ENCODE measurements at regions not wholly inside any gene's neighbourhood (a gene's known extent, or its start where the extent isn't known, plus 50 kb on each side); places are given as distances from the start of the nearest gene placed in this dataset.

- 80 to 92% methylated on average over 1 of the region's 1 CpG for WGBS, 2 donors
Observed at GRCh38 chr17:69975808-69976207, 99.2 kb upstream of the KCNJ16 start.

GRCh38 chr17:69978056-69978646, 96.9 kb upstream of the KCNJ16 start:
- Histone ChIP-seq H3K27me3 (no peaks in the 10 kb centered on the region), H3K4me1 (no peaks in the 10 kb centered on the region), H3K4me3 (no peak overlapping the region), H3K36me3 (no peaks in the 10 kb centered on the region), H3K27ac (no peak overlapping the region), H3K9me3 (no peaks in the 10 kb centered on the region)
- TF ChIP-seq CTCF (IDR thresholded peaks at IDR 0.05): no peak
- ATAC-seq (no peak), DNase-seq (no peak), FAIRE-seq (no peak)
- 90 to 91% methylated on average over 1 of the region's 1 CpG for WGBS, 2 donors
- intact Hi-C loops (cut with DNase I): no loop called here

More at GRCh38 chr17:69975808-69976207, 99.2 kb upstream of the KCNJ16 start:
- Histone ChIP-seq H3K36me3 (no peaks in the 10 kb centered on the region), H3K9me3 (no peaks in the 10 kb centered on the region), H3K27me3 (no peaks in the 10 kb centered on the region), H3K27ac (no peak overlapping the region), H3K4me3 (no peak overlapping the region), H3K4me1 (no peaks in the 10 kb centered on the region)
- FAIRE-seq (no peak), ATAC-seq (no peak), DNase-seq (no peak)
- intact Hi-C loops (cut with DNase I): no loop called here
- TF ChIP-seq CTCF (IDR thresholded peaks at IDR 0.05): no peak

- no peak for ATAC-seq
- Histone ChIP-seq H3K36me3 (no peaks in the 10 kb centered on the region), H3K4me3 (no peak overlapping the region), H3K9me3 (no peaks in the 10 kb centered on the region), H3K4me1 (no peaks in the 10 kb centered on the region), H3K27ac (no peak overlapping the region), H3K27me3 (no peaks in the 10 kb centered on the region)
- WGBS, 2 donors: 76 to 78% methylated on average over 5 of the region's 5 CpGs
- DNase-seq: no peak
- FAIRE-seq: no peak
- intact Hi-C loops (cut with DNase I): no loop called here
- TF ChIP-seq CTCF (IDR thresholded peaks at IDR 0.05): no peak
Observed at GRCh38 chr17:69981441-69981840, 93.6 kb upstream of the KCNJ16 start.

- no peaks in the 10 kb centered on the region for H3K4me1 ChIP-seq
- DNase-seq (no peak), FAIRE-seq (no peak), ATAC-seq (no peak)
- H3K27ac ChIP-seq: no peak overlapping the region
- H3K9me3 ChIP-seq: no peaks in the 10 kb centered on the region
- H3K4me3 ChIP-seq: no peak overlapping the region
- intact Hi-C loops (cut with DNase I): no loop called here
- 78 to 88% methylated on average over 2 of the region's 2 CpGs for whole genome bisulfite sequencing, 2 donors
- H3K27me3 ChIP-seq: no peaks in the 10 kb centered on the region
- no peak for TF ChIP-seq CTCF (IDR thresholded peaks at IDR 0.05)
- H3K36me3 ChIP-seq: no peaks in the 10 kb centered on the region
Observed at GRCh38 chr17:69995476-69995875, 79.5 kb upstream of the KCNJ16 start.

- TF ChIP-seq CTCF (IDR thresholded peaks at IDR 0.05): no peak
- no peak for ATAC-seq
- no peaks in the 10 kb centered on the region for H3K4me1 ChIP-seq
- DNase-seq: no peak
- H3K4me3 ChIP-seq: no peak overlapping the region
- H3K27ac ChIP-seq: no peak overlapping the region
- intact Hi-C loops (cut with DNase I): no loop called here
- FAIRE-seq: no peak
- H3K36me3 ChIP-seq: no peaks in the 10 kb centered on the region
- H3K9me3 ChIP-seq: no peaks in the 10 kb centered on the region
- no peaks in the 10 kb centered on the region for H3K27me3 ChIP-seq
Observed at GRCh38 chr17:69997332-69997731, 77.7 kb upstream of the KCNJ16 start.
